Ishikawa (cell line): ENCODE measurements at regions not wholly inside any gene's neighbourhood (a gene's known extent, or its start where the extent isn't known, plus 50 kb on each side); places are given as distances from the start of the nearest gene placed in this dataset.

Source experiments
- CEBPB ChIP-seq: IDR thresholded peaks from 2 replicates; pipeline ENCODE4 v1.6.1; 2012
- EP300 ChIP-seq: IDR thresholded peaks from 2 replicates; pipeline ENCODE4 v1.6.1; 2012; ENCODE audit warnings: borderline replicate concordance
- TF ChIP-seq, protein P1 (sequence below): IDR thresholded peaks from 2 replicates; pipeline ENCODE4 v1.6.1; 2012; ENCODE audit warnings: low read depth, mild to moderate bottlenecking
- TF ChIP-seq, protein P2 (sequence below): IDR thresholded peaks from 2 replicates; pipeline ENCODE4 v1.6.1; 2012

DNA sequence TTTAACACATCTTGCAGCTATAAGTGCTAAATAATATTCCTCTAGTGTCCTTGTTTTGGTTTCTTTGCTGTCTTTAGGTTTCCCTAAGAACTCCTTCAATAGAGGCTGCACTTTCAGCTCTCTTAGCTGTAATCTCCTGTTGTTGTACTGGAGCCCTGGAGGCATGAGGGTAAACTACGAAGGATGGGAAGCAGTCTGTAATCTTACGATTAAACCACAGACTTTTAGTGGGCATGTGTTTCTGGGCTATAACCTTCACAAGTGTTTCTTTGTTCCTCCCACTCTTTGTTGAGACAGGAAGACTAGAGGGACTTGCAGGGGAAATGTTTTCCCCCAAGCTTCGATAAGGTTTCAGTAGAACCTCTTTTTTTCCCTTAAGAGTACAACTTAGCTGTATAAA is 1058.1 kb downstream of the NSUN3 start:
- TF ChIP-seq, protein P1, sequence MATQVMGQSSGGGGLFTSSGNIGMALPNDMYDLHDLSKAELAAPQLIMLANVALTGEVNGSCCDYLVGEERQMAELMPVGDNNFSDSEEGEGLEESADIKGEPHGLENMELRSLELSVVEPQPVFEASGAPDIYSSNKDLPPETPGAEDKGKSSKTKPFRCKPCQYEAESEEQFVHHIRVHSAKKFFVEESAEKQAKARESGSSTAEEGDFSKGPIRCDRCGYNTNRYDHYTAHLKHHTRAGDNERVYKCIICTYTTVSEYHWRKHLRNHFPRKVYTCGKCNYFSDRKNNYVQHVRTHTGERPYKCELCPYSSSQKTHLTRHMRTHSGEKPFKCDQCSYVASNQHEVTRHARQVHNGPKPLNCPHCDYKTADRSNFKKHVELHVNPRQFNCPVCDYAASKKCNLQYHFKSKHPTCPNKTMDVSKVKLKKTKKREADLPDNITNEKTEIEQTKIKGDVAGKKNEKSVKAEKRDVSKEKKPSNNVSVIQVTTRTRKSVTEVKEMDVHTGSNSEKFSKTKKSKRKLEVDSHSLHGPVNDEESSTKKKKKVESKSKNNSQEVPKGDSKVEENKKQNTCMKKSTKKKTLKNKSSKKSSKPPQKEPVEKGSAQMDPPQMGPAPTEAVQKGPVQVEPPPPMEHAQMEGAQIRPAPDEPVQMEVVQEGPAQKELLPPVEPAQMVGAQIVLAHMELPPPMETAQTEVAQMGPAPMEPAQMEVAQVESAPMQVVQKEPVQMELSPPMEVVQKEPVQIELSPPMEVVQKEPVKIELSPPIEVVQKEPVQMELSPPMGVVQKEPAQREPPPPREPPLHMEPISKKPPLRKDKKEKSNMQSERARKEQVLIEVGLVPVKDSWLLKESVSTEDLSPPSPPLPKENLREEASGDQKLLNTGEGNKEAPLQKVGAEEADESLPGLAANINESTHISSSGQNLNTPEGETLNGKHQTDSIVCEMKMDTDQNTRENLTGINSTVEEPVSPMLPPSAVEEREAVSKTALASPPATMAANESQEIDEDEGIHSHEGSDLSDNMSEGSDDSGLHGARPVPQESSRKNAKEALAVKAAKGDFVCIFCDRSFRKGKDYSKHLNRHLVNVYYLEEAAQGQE, result no peak
- TF ChIP-seq, protein P2, sequence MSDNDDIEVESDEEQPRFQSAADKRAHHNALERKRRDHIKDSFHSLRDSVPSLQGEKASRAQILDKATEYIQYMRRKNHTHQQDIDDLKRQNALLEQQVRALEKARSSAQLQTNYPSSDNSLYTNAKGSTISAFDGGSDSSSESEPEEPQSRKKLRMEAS, result no peak
- TF ChIP-seq EP300 (no peak), CEBPB (no peak)
